ENCODE measurements at regions not wholly inside any gene's neighbourhood (a gene's known extent, or its start where the extent isn't known, plus 50 kb on each side); places are given as distances from the start of the nearest gene placed in this dataset.

- no peak for TF ChIP-seq ZBTB26 (tag by site-specific recombination; optimal IDR thresholded peaks at IDR 0.05)
Measured at GRCh38 chr12:42854208-42854607, 264.7 kb upstream of the PRICKLE1 start (continued).

GRCh38 chr12:42853370-42854140, 264.0 kb upstream of the PRICKLE1 start:
- TF ChIP-seq TSHZ1 (tag by site-specific recombination; IDR thresholded peaks at IDR 0.05; ENCODE audit: borderline replicate concordance): no peak
- no peak for TF ChIP-seq ZNF211 (tag by site-specific recombination; IDR thresholded peaks at IDR 0.05; ENCODE audit: low read depth)
- TF ChIP-seq ZNF26 (tag by site-specific recombination; IDR thresholded peaks at IDR 0.05): no peak
- TF ChIP-seq ZNF529 (tag by site-specific recombination; IDR thresholded peaks at IDR 0.05; ENCODE audit: insufficient replicate concordance): no peak
- no peak for TF ChIP-seq ZFP41 (tag by site-specific recombination; IDR thresholded peaks at IDR 0.05; ENCODE audit: borderline replicate concordance)
- no peak for TF ChIP-seq KLF16 (tag by site-specific recombination; IDR thresholded peaks at IDR 0.05)
- no peak for TF ChIP-seq ZNF488 (tag by site-specific recombination; IDR thresholded peaks at IDR 0.05)
- no peak for TF ChIP-seq PRDM4 (tag by site-specific recombination; IDR thresholded peaks at IDR 0.05)
- no peak for TF ChIP-seq ZNF223 (tag by site-specific recombination; IDR thresholded peaks at IDR 0.05)
- no peak for TF ChIP-seq RBAK (tag by site-specific recombination; IDR thresholded peaks at IDR 0.05)
- no peak for TF ChIP-seq SP2 (tag by site-specific recombination; IDR thresholded peaks at IDR 0.05)
- no peak for TF ChIP-seq ZNF138 (tag by site-specific recombination; IDR thresholded peaks at IDR 0.05; ENCODE audit: borderline replicate concordance)
- TF ChIP-seq ZNF792 (tag by site-specific recombination; IDR thresholded peaks at IDR 0.05): no peak
- TF ChIP-seq ZNF37A (tag by site-specific recombination; IDR thresholded peaks at IDR 0.05): no peak
- TF ChIP-seq ZNF449 (tag by site-specific recombination; IDR thresholded peaks at IDR 0.05): no peak
- no peak for TF ChIP-seq ZBTB6 (tag by site-specific recombination; IDR thresholded peaks at IDR 0.05)
- TF ChIP-seq ZNF239 (tag by site-specific recombination; IDR thresholded peaks at IDR 0.05): no peak
- no peak for TF ChIP-seq ZNF140 (tag by site-specific recombination; IDR thresholded peaks at IDR 0.05)
- no peak for TF ChIP-seq ZNF707 (tag by site-specific recombination; IDR thresholded peaks at IDR 0.05)
- TF ChIP-seq ZNF785 (tag by site-specific recombination; IDR thresholded peaks at IDR 0.05): no peak

More at GRCh38 chr12:42853370-42854140, 264.0 kb upstream of the PRICKLE1 start:
- H3K36me3 ChIP-seq (ENCODE audit: control insufficient read depth in 2 of 2, insufficient read depth in 1 of 2, low read length in 2 of 2): no peaks in the 10 kb centered on the region
- H3K9me3 ChIP-seq (ENCODE audit: control insufficient read depth, insufficient read depth, low read depth, low read length): no peaks in the 10 kb centered on the region
- CTCF ChIA-PET: no interaction called here
- no peak overlapping the region for H3K27ac ChIP-seq (ENCODE audit: extremely low read depth, low read depth, low read length)
- H3K4me1 ChIP-seq (ENCODE audit: control insufficient read depth, insufficient read depth, low read length): no peaks in the 10 kb centered on the region
- POLR2A ChIA-PET: no interaction called here
- H3K4me3 ChIP-seq (ENCODE audit: low read depth, low read length): no peak overlapping the region
